PC-3 (cell line): ENCODE measurements at regions not wholly inside any gene's neighbourhood (a gene's known extent, or its start where the extent isn't known, plus 50 kb on each side); places are given as distances from the start of the nearest gene placed in this dataset.

Experiments
- EZH2phosphoT487 ChIP-seq: fragments of 300-600 bp; sonication (generic); IDR thresholded peaks from 2 replicates; pipeline ENCODE4 v1.6.1; 2018; ENCODE audit warnings: mild to moderate bottlenecking, antibody characterized with exemption, low read length, borderline replicate concordance
- TF ChIP-seq, protein P1 (sequence below): fragments of 300-600 bp; sonication (generic); conservative IDR thresholded peaks from 2 replicates; pipeline ENCODE4 v1.5.1; 2017; ENCODE audit warnings: antibody characterized with exemption, low read depth, mild to moderate bottlenecking, low read length

DNA sequence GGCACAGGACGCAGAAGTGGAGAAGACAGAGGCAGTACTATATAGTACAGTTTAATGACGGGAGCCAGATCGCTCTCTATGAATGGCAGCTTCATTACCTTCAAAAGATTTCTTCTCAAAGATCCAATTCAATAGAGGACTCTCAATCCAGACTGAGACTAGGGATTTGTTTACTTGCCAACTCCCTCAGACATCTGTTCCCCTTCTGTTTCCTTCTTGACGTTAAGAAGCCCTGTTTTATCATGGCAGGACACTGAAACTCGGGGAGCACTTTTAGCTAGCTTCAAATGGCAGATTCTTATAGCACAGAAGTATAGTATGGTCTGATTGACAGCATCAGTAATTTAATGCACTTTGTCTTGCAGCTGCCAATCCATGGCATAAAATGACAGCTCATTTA is 747.3 kb upstream of the C9orf72 start:
- TF ChIP-seq, protein P1, sequence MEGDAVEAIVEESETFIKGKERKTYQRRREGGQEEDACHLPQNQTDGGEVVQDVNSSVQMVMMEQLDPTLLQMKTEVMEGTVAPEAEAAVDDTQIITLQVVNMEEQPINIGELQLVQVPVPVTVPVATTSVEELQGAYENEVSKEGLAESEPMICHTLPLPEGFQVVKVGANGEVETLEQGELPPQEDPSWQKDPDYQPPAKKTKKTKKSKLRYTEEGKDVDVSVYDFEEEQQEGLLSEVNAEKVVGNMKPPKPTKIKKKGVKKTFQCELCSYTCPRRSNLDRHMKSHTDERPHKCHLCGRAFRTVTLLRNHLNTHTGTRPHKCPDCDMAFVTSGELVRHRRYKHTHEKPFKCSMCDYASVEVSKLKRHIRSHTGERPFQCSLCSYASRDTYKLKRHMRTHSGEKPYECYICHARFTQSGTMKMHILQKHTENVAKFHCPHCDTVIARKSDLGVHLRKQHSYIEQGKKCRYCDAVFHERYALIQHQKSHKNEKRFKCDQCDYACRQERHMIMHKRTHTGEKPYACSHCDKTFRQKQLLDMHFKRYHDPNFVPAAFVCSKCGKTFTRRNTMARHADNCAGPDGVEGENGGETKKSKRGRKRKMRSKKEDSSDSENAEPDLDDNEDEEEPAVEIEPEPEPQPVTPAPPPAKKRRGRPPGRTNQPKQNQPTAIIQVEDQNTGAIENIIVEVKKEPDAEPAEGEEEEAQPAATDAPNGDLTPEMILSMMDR, result no peak
- TF ChIP-seq EZH2phosphoT487, result no peak
